GM12872 (cell line): ENCODE measurements at regions not wholly inside any gene's neighbourhood (a gene's known extent, or its start where the extent isn't known, plus 50 kb on each side); places are given as distances from the start of the nearest gene placed in this dataset.

ENCODE experiments used
- CTCF ChIP-seq: IDR thresholded peaks from 3 replicates; pipeline ENCODE4 v1.5.1; 2011; ENCODE audit warnings: low read depth, mild to moderate bottlenecking, low read length, moderate library complexity; ENCODE audit not compliant: insufficient read depth

- TF ChIP-seq CTCF = no peak
Observed at GRCh38 chr1:193524021-193524420, 337.6 kb upstream of the B3GALT2 start.

GRCh38 chr1:193520472-193520871 lies 334.1 kb upstream of the B3GALT2 start:
- no peak for TF ChIP-seq CTCF

GRCh38 chr1:193519922-193520321 lies 333.5 kb upstream of the B3GALT2 start:
- TF ChIP-seq CTCF = 0 out of 3 replicates have a peak, but pooled peaks have one; percentile 12

- no peak for TF ChIP-seq CTCF
Observed at GRCh38 chr1:193516755-193517388, 330.5 kb upstream of the B3GALT2 start.

GRCh38 chr1:193514397-193514796 lies 328.0 kb upstream of the B3GALT2 start:
- TF ChIP-seq CTCF = no peak

GRCh38 chr1:193513032-193513431 lies 326.6 kb upstream of the B3GALT2 start:
- TF ChIP-seq CTCF = no peak

- no peak for TF ChIP-seq CTCF
Observed at GRCh38 chr1:193504920-193505319, 318.5 kb upstream of the B3GALT2 start.
